Kidney (tissue), 13 donors: ENCODE measurements at regions not wholly inside any gene's neighbourhood (a gene's known extent, or its start where the extent isn't known, plus 50 kb on each side); places are given as distances from the start of the nearest gene placed in this dataset.
"Not testable (repeated sequence)": the region's sequence is repeated elsewhere in the genome, so short reads cannot be mapped to it uniquely, and the experiment has no call there.

Experiments
- DNase-seq, 5 donors: peaks; one replicate each; pipeline ENCODE4 v3.0.0-alpha.2; 2013 to 2020
- FAIRE-seq: peaks from 2 replicates; lab custom pipeline; 2012; peaks lifted over from hg19 to GRCh38; lab: Jason Lieb, UNC
- H3K27ac ChIP-seq, 2 donors: one replicate each; pipeline ENCODE4 v1.7.0; 2013; ENCODE audit warnings: low read depth in 2 of 2, low read length in 2 of 2, inconsistent platforms in 1 of 2
- H3K27me3 ChIP-seq: one replicate; pipeline ENCODE4 v1.7.1; 2013; ENCODE audit warnings: low read length, inconsistent platforms; ENCODE audit not compliant: control insufficient read depth, insufficient read depth
- H3K36me3 ChIP-seq, 3 donors: one replicate each; pipeline versions ENCODE4 v1.7.0 to v1.7.1; 2013; ENCODE audit warnings: low read length in 3 of 3, control low read depth in 1 of 3, inconsistent platforms in 1 of 3; ENCODE audit not compliant: insufficient read depth in 3 of 3, control insufficient read depth in 2 of 3
- H3K4me1 ChIP-seq, 3 donors: one replicate each; pipeline versions ENCODE4 v1.7.0 to v1.7.1; 2013; ENCODE audit warnings: low read length in 3 of 3, inconsistent platforms in 1 of 3, low read depth in 1 of 3; ENCODE audit not compliant: control insufficient read depth in 2 of 3, insufficient read depth in 2 of 3
- H3K4me3 ChIP-seq, 3 donors: one replicate each; pipeline versions ENCODE4 v1.7.0 to v1.8.1; 2013; ENCODE audit warnings: low read length in 3 of 3, control low read depth in 1 of 3, inconsistent platforms in 1 of 3
- H3K9ac ChIP-seq, 3 donors: one replicate each; pipeline versions ENCODE4 v1.7.0 to v1.7.1; 2013; ENCODE audit warnings: low read length in 3 of 3, control low read depth in 1 of 3, inconsistent platforms in 1 of 3
- H3K9me3 ChIP-seq, 3 donors: one replicate each; pipeline versions ENCODE4 v1.7.0 to v1.7.1; 2013; ENCODE audit warnings: low read length in 3 of 3, control low read depth in 1 of 3, inconsistent platforms in 1 of 3; ENCODE audit not compliant: control insufficient read depth in 2 of 3, insufficient read depth in 1 of 3
- CTCF ChIP-seq: IDR thresholded peaks from 3 replicates; pipeline ENCODE4 v1.5.1; 2012; ENCODE audit warnings: mild to moderate bottlenecking, moderate library complexity, borderline replicate concordance; ENCODE audit not compliant: insufficient read depth; ENCODE audit errors: extremely low read depth
- intact Hi-C: fragments of 100-400 bp; cut with DNase I; formaldehyde crosslinking; loops from one replicate; pipeline ENCODE4 v1.11.1; 2022
- donor health status: control.
- donor health status: control.
- donor health status: control.
- donor health status: control.
- donor health status: control.
- donor health status: DM: yes; HTN: yes; CAD: no.
- donor health status: Normal renal cell carcinoma (clear cell type).

- Histone ChIP-seq H3K4me1 (no peaks in the 10 kb centered on the region), H3K27ac (no peak overlapping the region), H3K27me3 (no peaks in the 10 kb centered on the region), H3K4me3 (no peak overlapping the region), H3K36me3 (no peaks in the 10 kb centered on the region), H3K9ac (no peak overlapping the region), H3K9me3 (peaks cover 0 to 9% (median 0%) of the 10 kb centered on the region in 3 donors)
- TF ChIP-seq CTCF = no peak
- no peak for DNase-seq
- FAIRE-seq = no peak
- intact Hi-C loops = no loop called here
Measured at GRCh38 chr9:78144008-78144381, 91.9 kb upstream of the CEP78 start.

- Histone ChIP-seq H3K9ac (no peak overlapping the region), H3K4me3 (no peak overlapping the region), H3K27me3 (no peaks in the 10 kb centered on the region), H3K27ac (no peak overlapping the region), H3K4me1 (no peaks in the 10 kb centered on the region), H3K36me3 (no peaks in the 10 kb centered on the region), H3K9me3 (peaks cover 0 to 9% (median 0%) of the 10 kb centered on the region in 3 donors)
- TF ChIP-seq CTCF = no peak
- FAIRE-seq (no peak), DNase-seq (peak in 1 of 5 donors; percentile 34)
- intact Hi-C loops = no loop called here
Measured at GRCh38 chr9:78143281-78144007, 92.4 kb upstream of the CEP78 start.

GRCh38 chr9:78142264-78142663 is 93.6 kb upstream of the CEP78 start:
- intact Hi-C loops, H3K9ac ChIP-seq, H3K4me3 ChIP-seq, H3K27ac ChIP-seq, FAIRE-seq, H3K9me3 ChIP-seq, H3K36me3 ChIP-seq, H3K4me1 ChIP-seq, H3K27me3 ChIP-seq, DNase-seq: not testable (repeated sequence)

GRCh38 chr9:78133751-78134150 is 102.1 kb upstream of the CEP78 start:
- Histone ChIP-seq H3K4me3 (no peak overlapping the region), H3K9me3 (no peaks in the 10 kb centered on the region), H3K27ac (no peak overlapping the region), H3K4me1 (no peaks in the 10 kb centered on the region), H3K36me3 (no peaks in the 10 kb centered on the region), H3K27me3 (no peaks in the 10 kb centered on the region), H3K9ac (no peak overlapping the region)
- FAIRE-seq (no peak), DNase-seq (no peak)
- TF ChIP-seq CTCF = no peak
- intact Hi-C loops = no loop called here
